ENCODE measurements at regions not wholly inside any gene's neighbourhood (a gene's known extent, or its start where the extent isn't known, plus 50 kb on each side); places are given as distances from the start of the nearest gene placed in this dataset.

- TF ChIP-seq HMGXB4 (CRISPR knock-in tag; IDR thresholded peaks at IDR 0.05; ENCODE audit: borderline replicate concordance in 1 of 2, low read depth in 1 of 2): no peak
- TF ChIP-seq NONO (IDR thresholded peaks at IDR 0.05): no peak
- no peak for TF ChIP-seq NONO (CRISPR knock-in tag; conservative IDR thresholded peaks at IDR 0.05)
Measured at GRCh38 chr17:62871291-62871690, 63.2 kb upstream of the MARCHF10 start (continued).

GRCh38 chr17:62870552-62870971 lies 62.4 kb upstream of the MARCHF10 start:
- in situ Hi-C loops (cut with HindIII; ENCODE audit: extremely low pct_ligation_motif_present, low pct_unique_long_range_greater_than_20kb) (no loop called here), intact Hi-C loops (cut with micrococcal nuclease; ENCODE audit: unreplicated experiment) (no loop called here)
- CTCF ChIA-PET (ENCODE audit: low intra/inter-chr PET ratio, low total read pairs): no interaction called here
- peaks cover 0 to 39% of the 10 kb centered on the region in 2 experiments; a peak in 4 of 5 replicates for H3K27me3 ChIP-seq (ENCODE audit: control insufficient read depth in 1 of 2, insufficient read depth in 2 of 2, low read length in 2 of 2)
- ATAC-seq: no peak
- no peaks in the 10 kb centered on the region for H3K79me2 ChIP-seq (ENCODE audit: insufficient read depth, low read length)
- BruUV-seq (replicated peaks): no TSS peak
- no peak for DNase-seq (ENCODE audit: low spot score)
- no peak overlapping the region for H3K9ac ChIP-seq (ENCODE audit: insufficient read depth, low read depth, low read length)
- H3K36me3 ChIP-seq (replicated peaks in 1 of 2; ENCODE audit: control insufficient read depth in 1 of 2, insufficient read depth in 2 of 2, low read length in 2 of 2): no peaks in the 10 kb centered on the region
- H3K9me3 ChIP-seq (ENCODE audit: low read length): no peaks in the 10 kb centered on the region
- H3K4me1 ChIP-seq (ENCODE audit: insufficient read depth, low read length): no peaks in the 10 kb centered on the region
- no peak overlapping the region for H2AFZ ChIP-seq (ENCODE audit: low read length)
- no peak for FAIRE-seq
- no peak overlapping the region for H3K4me2 ChIP-seq (ENCODE audit: low read depth, low read length)
- H3K4me3 ChIP-seq (replicated peaks in 1 of 3; ENCODE audit: insufficient read depth in 1 of 3, low read depth in 2 of 3, low read length in 3 of 3): no peak overlapping the region
- WGBS (ENCODE audit: low lambda C conversion rate): 14% methylated on average over 8 of the region's 8 CpGs
- no peak overlapping the region for H3K27ac ChIP-seq (ENCODE audit: extremely low read length, insufficient read depth, low read length)
- POLR2A ChIA-PET: no interaction called here
- H4K20me1 ChIP-seq (ENCODE audit: insufficient read depth, low read length): no peaks in the 10 kb centered on the region
- TF ChIP-seq ZNF646 (CRISPR knock-in tag; IDR thresholded peaks at IDR 0.05) (no peak), ZNF615 (CRISPR knock-in tag; IDR thresholded peaks at IDR 0.05; ENCODE audit: borderline replicate concordance) (no peak), ZBTB37 (CRISPR knock-in tag; IDR thresholded peaks at IDR 0.05) (no peak)
